ENCODE measurements at regions not wholly inside any gene's neighbourhood (a gene's known extent, or its start where the extent isn't known, plus 50 kb on each side); places are given as distances from the start of the nearest gene placed in this dataset.

- TF ChIP-seq CTCF (conservative IDR thresholded peaks at IDR 0.05; ENCODE audit: low read depth, low read length): no peak
- no peak for TF ChIP-seq EZH2phosphoT487 (IDR thresholded peaks at IDR 0.05; ENCODE audit: borderline replicate concordance, low read length)
- no peak for TF ChIP-seq EZH2 (IDR thresholded peaks at IDR 0.05; ENCODE audit: low read length, unreplicated experiment)
These were observed 84.8 kb upstream of the CRIM1 start for GRCh38 chr2:36270758-36271157.
